SK-N-SH treated with all-trans-retinoic acid at 6 μM for 48 hours (cell line): ENCODE measurements at regions not wholly inside any gene's neighbourhood (a gene's known extent, or its start where the extent isn't known, plus 50 kb on each side); places are given as distances from the start of the nearest gene placed in this dataset.

Experiments
- ATAC-seq: fragments of 200-7000 bp; cut with Tn5 transposase; 3 replicates; pipeline ENCODE4 v1.9.1; 2020; ENCODE audit warnings: mild to moderate bottlenecking, moderate library complexity
- ARNTL ChIP-seq: fragments of 450-650 bp; formaldehyde crosslinking; IDR thresholded peaks from 2 replicates; pipeline ENCODE4 v1.5.0; 2020; ENCODE audit warnings: low read depth, mild to moderate bottlenecking, moderate library complexity, borderline replicate concordance
- BACH2 ChIP-seq: fragments of 250-450 bp; sonication (Bioruptor Pico); IDR thresholded peaks from 2 replicates; pipeline ENCODE4 v1.9.0; 2021; ENCODE audit warnings: mild to moderate bottlenecking, borderline replicate concordance
- CREB5 ChIP-seq: fragments of 250-450 bp; sonication (Bioruptor Pico); IDR thresholded peaks from 2 replicates; pipeline ENCODE4 v1.5.1; 2020; ENCODE audit warnings: low read depth, mild to moderate bottlenecking, moderate library complexity
- CSDC2 ChIP-seq: fragments of 250-450 bp; sonication (Bioruptor Pico); IDR thresholded peaks from 2 replicates; pipeline ENCODE4 v1.5.0; 2020; ENCODE audit warnings: mild to moderate bottlenecking, moderate library complexity
- ESRRG ChIP-seq: fragments of 250-450 bp; sonication (Bioruptor Pico); IDR thresholded peaks from 2 replicates; pipeline ENCODE4 v1.6.1; 2021; ENCODE audit warnings: mild to moderate bottlenecking
- GLIS3 ChIP-seq: fragments of 250-450 bp; sonication (Bioruptor Pico); IDR thresholded peaks from 2 replicates; pipeline ENCODE4 v1.5.0; 2020; ENCODE audit warnings: mild to moderate bottlenecking, moderate library complexity
- ISL1 ChIP-seq: fragments of 250-450 bp; sonication (Bioruptor Pico); IDR thresholded peaks from 2 replicates; pipeline ENCODE4 v2.1.2; 2022; ENCODE audit warnings: mild to moderate bottlenecking, moderate library complexity
- OSR1 ChIP-seq: fragments of 250-450 bp; sonication (Bioruptor Pico); IDR thresholded peaks from 2 replicates; pipeline ENCODE4 v1.8.0; 2022; ENCODE audit warnings: moderate library complexity, mild to moderate bottlenecking, inconsistent platforms
- PATZ1 ChIP-seq: fragments of 250-450 bp; sonication (Bioruptor Pico); IDR thresholded peaks from 2 replicates; pipeline ENCODE4 v1.8.0; 2020; ENCODE audit warnings: mild to moderate bottlenecking, moderate library complexity, borderline replicate concordance
- PPARA ChIP-seq: fragments of 250-450 bp; sonication (Bioruptor Pico); IDR thresholded peaks from 2 replicates; pipeline ENCODE4 v1.5.0; 2020; ENCODE audit warnings: mild to moderate bottlenecking, borderline replicate concordance
- RARB ChIP-seq: fragments of 250-450 bp; sonication (Bioruptor Pico); IDR thresholded peaks from 2 replicates; pipeline ENCODE4 v1.8.0; 2021; ENCODE audit warnings: mild to moderate bottlenecking, moderate library complexity
- SNAI2 ChIP-seq: fragments of 250-450 bp; sonication (Bioruptor Pico); IDR thresholded peaks from 2 replicates; pipeline ENCODE4 v1.5.0; 2020; ENCODE audit warnings: mild to moderate bottlenecking, moderate library complexity
- TCF4 ChIP-seq: fragments of 250-450 bp; sonication (Bioruptor Pico); IDR thresholded peaks from 2 replicates; pipeline ENCODE4 v1.8.0; 2021; ENCODE audit warnings: mild to moderate bottlenecking, moderate library complexity, borderline replicate concordance
- TOX ChIP-seq: fragments of 250-450 bp; sonication (Bioruptor Pico); IDR thresholded peaks from 2 replicates; pipeline ENCODE4 v1.8.0; 2021; ENCODE audit warnings: mild to moderate bottlenecking, moderate library complexity, borderline replicate concordance
- TSHZ2 ChIP-seq: fragments of 250-450 bp; sonication (Bioruptor Pico); IDR thresholded peaks from 2 replicates; pipeline ENCODE4 v1.5.0; 2020; ENCODE audit warnings: mild to moderate bottlenecking, moderate library complexity
- ZC3H10 ChIP-seq: fragments of 250-450 bp; sonication (Bioruptor Pico); IDR thresholded peaks from 2 replicates; pipeline ENCODE4 v1.5.1; 2021; ENCODE audit warnings: mild to moderate bottlenecking, moderate library complexity
- ZFP3 ChIP-seq: fragments of 250-450 bp; sonication (Bioruptor Pico); IDR thresholded peaks from 2 replicates; pipeline ENCODE4 v1.5.0; 2020; ENCODE audit warnings: mild to moderate bottlenecking, moderate library complexity
- ZFP30 ChIP-seq: fragments of 450-650 bp; formaldehyde crosslinking; IDR thresholded peaks from 2 replicates; pipeline ENCODE4 v1.5.0; 2022; ENCODE audit warnings: mild to moderate bottlenecking, moderate library complexity
- ZNF565 ChIP-seq: fragments of 450-650 bp; formaldehyde crosslinking; conservative IDR thresholded peaks from 2 replicates; pipeline ENCODE4 v1.5.0; 2020; ENCODE audit warnings: low read depth, mild to moderate bottlenecking, moderate library complexity
- ZNF70 ChIP-seq: fragments of 450-650 bp; formaldehyde crosslinking; IDR thresholded peaks from 2 replicates; pipeline ENCODE4 v1.5.0; 2020; ENCODE audit warnings: mild to moderate bottlenecking, moderate library complexity
- ZNF8 ChIP-seq: fragments of 450-650 bp; formaldehyde crosslinking; IDR thresholded peaks from 2 replicates; pipeline ENCODE4 v1.5.0; 2020; ENCODE audit warnings: mild to moderate bottlenecking, moderate library complexity
- TF ChIP-seq, protein P1 (sequence below): fragments of 250-450 bp; sonication (Bioruptor Pico); IDR thresholded peaks from 2 replicates; pipeline ENCODE4 v1.8.0; 2021; ENCODE audit warnings: low read depth, mild to moderate bottlenecking, moderate library complexity, borderline replicate concordance

- no peak for ATAC-seq
- TF ChIP-seq ESRRG (CRISPR knock-in tag) (no peak), CSDC2 (CRISPR knock-in tag) (no peak), ARNTL (CRISPR knock-in tag) (no peak), ZFP3 (no peak), TCF4 (CRISPR knock-in tag) (no peak)
Observed at GRCh38 chr20:58018590-58018989, 209.9 kb downstream of the ANKRD60 start.

DNA sequence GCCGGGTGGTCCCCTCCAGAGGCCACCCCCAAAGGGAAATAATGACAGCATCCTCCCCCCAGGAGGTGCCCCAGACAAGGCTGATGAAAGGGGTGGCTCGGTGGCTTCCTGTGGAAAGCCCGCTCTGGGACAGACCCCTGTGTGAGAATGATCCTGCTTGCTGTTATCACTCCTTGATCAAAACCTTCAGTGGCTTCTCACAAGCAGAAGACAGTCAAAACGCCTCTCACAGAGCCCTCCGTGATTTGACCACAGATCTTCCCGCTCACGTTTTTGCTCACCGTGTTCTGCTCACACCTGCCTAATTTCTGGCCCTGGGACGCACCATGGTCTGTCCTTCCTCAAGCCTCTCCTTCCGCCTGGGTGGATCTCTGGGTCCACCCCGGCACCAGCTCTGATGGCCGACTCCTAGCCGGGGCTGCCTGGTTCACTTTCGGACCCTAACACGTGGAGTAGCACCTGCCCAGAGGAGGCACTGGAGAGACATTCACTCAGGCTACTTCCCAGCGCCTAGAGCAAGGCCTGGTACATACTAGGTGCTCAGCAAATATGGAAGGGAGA is 210.4 kb downstream of the ANKRD60 start:
- TF ChIP-seq ZFP30 (CRISPR knock-in tag) (no peak), GLIS3 (CRISPR knock-in tag) (no peak), ESRRG (CRISPR knock-in tag) (no peak), ZFP3 (no peak), BACH2 (CRISPR knock-in tag) (no peak), PATZ1 (CRISPR knock-in tag) (no peak), OSR1 (CRISPR knock-in tag) (no peak), ZC3H10 (CRISPR knock-in tag) (no peak), ZNF8 (CRISPR knock-in tag) (no peak), TSHZ2 (no peak), CSDC2 (CRISPR knock-in tag) (no peak), TOX (CRISPR knock-in tag) (no peak), ARNTL (CRISPR knock-in tag) (no peak), ZNF70 (CRISPR knock-in tag) (no peak), ZNF565 (no peak), TCF4 (CRISPR knock-in tag) (no peak), CREB5 (no peak), SNAI2 (CRISPR knock-in tag) (no peak), PPARA (no peak)
- TF ChIP-seq, protein P1, sequence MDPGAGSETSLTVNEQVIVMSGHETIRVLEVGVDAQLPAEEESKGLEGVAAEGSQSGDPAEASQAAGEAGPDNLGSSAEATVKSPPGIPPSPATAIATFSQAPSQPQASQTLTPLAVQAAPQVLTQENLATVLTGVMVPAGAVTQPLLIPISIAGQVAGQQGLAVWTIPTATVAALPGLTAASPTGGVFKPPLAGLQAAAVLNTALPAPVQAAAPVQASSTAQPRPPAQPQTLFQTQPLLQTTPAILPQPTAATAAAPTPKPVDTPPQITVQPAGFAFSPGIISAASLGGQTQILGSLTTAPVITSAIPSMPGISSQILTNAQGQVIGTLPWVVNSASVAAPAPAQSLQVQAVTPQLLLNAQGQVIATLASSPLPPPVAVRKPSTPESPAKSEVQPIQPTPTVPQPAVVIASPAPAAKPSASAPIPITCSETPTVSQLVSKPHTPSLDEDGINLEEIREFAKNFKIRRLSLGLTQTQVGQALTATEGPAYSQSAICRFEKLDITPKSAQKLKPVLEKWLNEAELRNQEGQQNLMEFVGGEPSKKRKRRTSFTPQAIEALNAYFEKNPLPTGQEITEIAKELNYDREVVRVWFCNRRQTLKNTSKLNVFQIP (CRISPR knock-in tag) = no peak
- no peak; the same call in 1 of the 3 replicates for ATAC-seq

GRCh38 chr20:58017231-58017969 is 211.1 kb downstream of the ANKRD60 start:
- no peak for TF ChIP-seq ZNF70 (CRISPR knock-in tag)
- no peak for TF ChIP-seq ISL1 (CRISPR knock-in tag)
- no peak for TF ChIP-seq ESRRG (CRISPR knock-in tag)
- TF ChIP-seq, protein P1 (CRISPR knock-in tag) = no peak
- TF ChIP-seq OSR1 (CRISPR knock-in tag) = no peak
- TF ChIP-seq TCF4 (CRISPR knock-in tag) = no peak
- TF ChIP-seq ZC3H10 (CRISPR knock-in tag) = no peak
- no peak for TF ChIP-seq TSHZ2
- no peak for TF ChIP-seq CSDC2 (CRISPR knock-in tag)
- no peak for TF ChIP-seq TOX (CRISPR knock-in tag)
- no peak for TF ChIP-seq ZNF565
- TF ChIP-seq ZFP3 = no peak
- no peak for TF ChIP-seq BACH2 (CRISPR knock-in tag)
- no peak for TF ChIP-seq ARNTL (CRISPR knock-in tag)
- no peak for TF ChIP-seq SNAI2 (CRISPR knock-in tag)
- no peak for TF ChIP-seq RARB
- TF ChIP-seq PPARA = no peak
- ATAC-seq = peak; percentile 69
